ENCODE measurements at regions not wholly inside any gene's neighbourhood (a gene's known extent, or its start where the extent isn't known, plus 50 kb on each side); places are given as distances from the start of the nearest gene placed in this dataset.

DNA sequence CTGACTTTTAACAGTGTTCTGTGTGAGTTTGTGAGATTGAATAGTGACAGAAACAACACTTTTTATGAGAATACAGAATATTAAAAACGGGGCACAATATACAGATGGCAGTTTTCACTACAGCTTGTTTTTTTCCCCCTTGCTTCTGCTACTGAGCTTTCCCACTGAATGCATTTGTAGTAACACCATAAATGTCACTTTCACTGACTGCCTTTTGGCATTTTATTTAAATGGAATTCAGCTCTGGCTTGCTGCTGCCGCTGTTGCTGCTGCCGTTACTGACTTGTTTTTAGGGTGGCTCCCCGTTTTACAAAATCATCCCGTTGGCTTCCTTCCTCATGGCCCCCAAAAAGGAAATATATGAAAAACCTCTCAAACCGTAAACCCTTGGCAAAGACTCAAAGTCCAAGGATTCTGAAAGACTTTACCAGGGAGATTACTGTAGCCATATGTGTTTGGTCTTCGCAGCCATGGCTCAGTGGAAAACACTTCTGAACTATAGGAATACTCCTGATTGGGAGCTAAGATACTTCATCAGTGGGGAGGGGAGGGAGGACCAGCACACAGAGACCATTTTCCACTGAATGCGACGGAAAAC is 151.0 kb downstream of the NUF2 start:
- no peak for TF ChIP-seq POLR2A (IDR thresholded peaks at IDR 0.05)
- TF ChIP-seq, protein P1, sequence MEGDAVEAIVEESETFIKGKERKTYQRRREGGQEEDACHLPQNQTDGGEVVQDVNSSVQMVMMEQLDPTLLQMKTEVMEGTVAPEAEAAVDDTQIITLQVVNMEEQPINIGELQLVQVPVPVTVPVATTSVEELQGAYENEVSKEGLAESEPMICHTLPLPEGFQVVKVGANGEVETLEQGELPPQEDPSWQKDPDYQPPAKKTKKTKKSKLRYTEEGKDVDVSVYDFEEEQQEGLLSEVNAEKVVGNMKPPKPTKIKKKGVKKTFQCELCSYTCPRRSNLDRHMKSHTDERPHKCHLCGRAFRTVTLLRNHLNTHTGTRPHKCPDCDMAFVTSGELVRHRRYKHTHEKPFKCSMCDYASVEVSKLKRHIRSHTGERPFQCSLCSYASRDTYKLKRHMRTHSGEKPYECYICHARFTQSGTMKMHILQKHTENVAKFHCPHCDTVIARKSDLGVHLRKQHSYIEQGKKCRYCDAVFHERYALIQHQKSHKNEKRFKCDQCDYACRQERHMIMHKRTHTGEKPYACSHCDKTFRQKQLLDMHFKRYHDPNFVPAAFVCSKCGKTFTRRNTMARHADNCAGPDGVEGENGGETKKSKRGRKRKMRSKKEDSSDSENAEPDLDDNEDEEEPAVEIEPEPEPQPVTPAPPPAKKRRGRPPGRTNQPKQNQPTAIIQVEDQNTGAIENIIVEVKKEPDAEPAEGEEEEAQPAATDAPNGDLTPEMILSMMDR (IDR thresholded peaks at IDR 0.05): no peak
